ENCODE measurements at regions not wholly inside any gene's neighbourhood (a gene's known extent, or its start where the extent isn't known, plus 50 kb on each side); places are given as distances from the start of the nearest gene placed in this dataset.

GRCh38 chr1:82160036-82160435, 359.3 kb downstream of the ADGRL2 start:
- TF ChIP-seq CTCF (conservative IDR thresholded peaks at IDR 0.05; ENCODE audit: low read depth, low read length): no peak
- TF ChIP-seq ELK1 (IDR thresholded peaks at IDR 0.05; ENCODE audit: borderline replicate concordance, low read depth, low read length): no peak
- TF ChIP-seq MAZ (IDR thresholded peaks at IDR 0.05; ENCODE audit: borderline replicate concordance, low read depth, low read length): no peak
- TF ChIP-seq POLR2A (IDR thresholded peaks at IDR 0.05; ENCODE audit: low read depth, low read length): no peak
- TF ChIP-seq MAFK (IDR thresholded peaks at IDR 0.05; ENCODE audit: low read depth, low read length): no peak
- TF ChIP-seq RCOR1 (IDR thresholded peaks at IDR 0.05; ENCODE audit: insufficient replicate concordance, low read length): no peak
- TF ChIP-seq RAD21 (IDR thresholded peaks at IDR 0.05; ENCODE audit: low read length): no peak
- TF ChIP-seq USF2 (IDR thresholded peaks at IDR 0.05; ENCODE audit: low read depth, low read length): no peak
- TF ChIP-seq CEBPB (IDR thresholded peaks at IDR 0.05; ENCODE audit: low read depth, low read length): no peak
- TF ChIP-seq BHLHE40 (IDR thresholded peaks at IDR 0.05; ENCODE audit: low read depth, low read length): no peak
- TF ChIP-seq NFE2L2 (IDR thresholded peaks at IDR 0.05; ENCODE audit: low read depth, low read length): no peak
